ENCODE measurements at regions not wholly inside any gene's neighbourhood (a gene's known extent, or its start where the extent isn't known, plus 50 kb on each side); places are given as distances from the start of the nearest gene placed in this dataset.
A peak's percentile ranks its signal among the peaks of the same experiment; 100 is the strongest.

GRCh38 chr7:34487391-34488115 lies 170.5 kb upstream of the NPSR1 start:
- POLR2A ChIA-PET (ENCODE audit: low non-redundant PET), result no interaction called here
- H3K36me3 ChIP-seq (ENCODE audit: insufficient read depth, low read length, poor library complexity, severe bottlenecking), result no peaks in the 10 kb centered on the region
- no peaks in the 10 kb centered on the region for H3K9me3 ChIP-seq (ENCODE audit: low read depth, low read length, poor library complexity, severe bottlenecking)
- peak; percentile 46 for DNase-seq (ENCODE audit: low spot score)
- CTCF ChIA-PET, result interaction anchor here (1.0 kb wide), 1 partner anchor 10 kb away, joined by 4 read pairs; no protein-coding TSS in a partner anchor
- no TSS peak for BruUV-seq (replicated peaks)
- no peaks in the 10 kb centered on the region for H3K27me3 ChIP-seq (replicated peaks; ENCODE audit: insufficient read depth, low read depth, low read length, poor library complexity)
- TF ChIP-seq EZH2 (IDR thresholded peaks at IDR 0.05; ENCODE audit: borderline replicate concordance, low read depth, low read length, poor library complexity, severe bottlenecking) (no peak), CTCF (conservative IDR thresholded peaks at IDR 0.05; ENCODE audit: low read depth, low read length) (no peak)
- no peak overlapping the region for H3K27ac ChIP-seq (ENCODE audit: low read depth, low read length, poor library complexity, severe bottlenecking)
- peaks cover 19% of the 10 kb centered on the region for H3K4me1 ChIP-seq (ENCODE audit: insufficient read depth, low read length, poor library complexity, severe bottlenecking)
- intact Hi-C loops (cut with micrococcal nuclease; ENCODE audit: unreplicated experiment), result no loop called here
- H3K4me3 ChIP-seq (ENCODE audit: low read depth, low read length, poor library complexity, severe bottlenecking), result no peak overlapping the region

GRCh38 chr7:34488766-34489165 lies 169.3 kb upstream of the NPSR1 start:
- Histone ChIP-seq H3K4me3 (ENCODE audit: low read depth, low read length, poor library complexity, severe bottlenecking) (no peak overlapping the region), H3K9me3 (ENCODE audit: low read depth, low read length, poor library complexity, severe bottlenecking) (no peaks in the 10 kb centered on the region), H3K36me3 (ENCODE audit: insufficient read depth, low read length, poor library complexity, severe bottlenecking) (no peaks in the 10 kb centered on the region), H3K27me3 (replicated peaks; ENCODE audit: insufficient read depth, low read depth, low read length, poor library complexity) (no peaks in the 10 kb centered on the region), H3K27ac (ENCODE audit: low read depth, low read length, poor library complexity, severe bottlenecking) (no peak overlapping the region), H3K4me1 (ENCODE audit: insufficient read depth, low read length, poor library complexity, severe bottlenecking) (peaks cover 19% of the 10 kb centered on the region)
- DNase-seq (ENCODE audit: low spot score), result peak; percentile 80
- TF ChIP-seq CTCF (conservative IDR thresholded peaks at IDR 0.05; ENCODE audit: low read depth, low read length), result no peak
- no peak for TF ChIP-seq EZH2 (IDR thresholded peaks at IDR 0.05; ENCODE audit: borderline replicate concordance, low read depth, low read length, poor library complexity, severe bottlenecking)
- ChIA-PET POLR2A (ENCODE audit: low non-redundant PET) (no interaction called here), CTCF (no interaction called here)
- intact Hi-C loops (cut with micrococcal nuclease; ENCODE audit: unreplicated experiment), result no loop called here
- no TSS peak for BruUV-seq (replicated peaks)

GRCh38 chr7:34491899-34492298 lies 166.1 kb upstream of the NPSR1 start:
- Histone ChIP-seq H3K4me1 (ENCODE audit: insufficient read depth, low read length, poor library complexity, severe bottlenecking) (peaks cover 19% of the 10 kb centered on the region), H3K36me3 (ENCODE audit: insufficient read depth, low read length, poor library complexity, severe bottlenecking) (no peaks in the 10 kb centered on the region), H3K27me3 (replicated peaks; ENCODE audit: insufficient read depth, low read depth, low read length, poor library complexity) (no peaks in the 10 kb centered on the region), H3K9me3 (ENCODE audit: low read depth, low read length, poor library complexity, severe bottlenecking) (no peaks in the 10 kb centered on the region), H3K27ac (ENCODE audit: low read depth, low read length, poor library complexity, severe bottlenecking) (no peak overlapping the region), H3K4me3 (ENCODE audit: low read depth, low read length, poor library complexity, severe bottlenecking) (no peak overlapping the region)
- no peak for DNase-seq (ENCODE audit: low spot score)
- ChIA-PET POLR2A (ENCODE audit: low non-redundant PET) (no interaction called here), CTCF (no interaction called here)
- intact Hi-C loops (cut with micrococcal nuclease; ENCODE audit: unreplicated experiment), result no loop called here
- BruUV-seq (replicated peaks), result no TSS peak
- no peak for TF ChIP-seq CTCF (conservative IDR thresholded peaks at IDR 0.05; ENCODE audit: low read depth, low read length)
- TF ChIP-seq EZH2 (IDR thresholded peaks at IDR 0.05; ENCODE audit: borderline replicate concordance, low read depth, low read length, poor library complexity, severe bottlenecking), result no peak

Measured in A673 (cell line).